ENCODE measurements at regions not wholly inside any gene's neighbourhood (a gene's known extent, or its start where the extent isn't known, plus 50 kb on each side); places are given as distances from the start of the nearest gene placed in this dataset.

DNA sequence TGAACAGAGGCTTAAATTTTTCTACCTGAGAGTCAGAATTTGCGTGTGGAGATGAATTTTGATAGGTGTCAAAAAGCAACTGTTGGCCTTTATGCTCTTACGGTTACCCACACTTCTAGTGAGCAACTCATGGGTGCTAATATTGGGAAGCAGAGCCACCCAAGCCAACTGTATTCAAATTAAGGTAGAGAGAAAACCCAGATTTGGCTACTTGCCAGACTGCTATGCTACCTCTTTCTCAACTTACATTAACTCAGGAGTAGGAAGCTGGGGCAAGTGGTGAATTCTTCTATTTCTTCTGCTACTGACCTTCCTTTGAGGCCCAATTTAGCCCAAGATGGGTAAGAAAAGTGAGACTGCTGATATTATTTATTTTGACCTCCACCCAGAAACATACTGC is 83.9 kb downstream of the OLFM4 start:
- TF ChIP-seq, protein P1, sequence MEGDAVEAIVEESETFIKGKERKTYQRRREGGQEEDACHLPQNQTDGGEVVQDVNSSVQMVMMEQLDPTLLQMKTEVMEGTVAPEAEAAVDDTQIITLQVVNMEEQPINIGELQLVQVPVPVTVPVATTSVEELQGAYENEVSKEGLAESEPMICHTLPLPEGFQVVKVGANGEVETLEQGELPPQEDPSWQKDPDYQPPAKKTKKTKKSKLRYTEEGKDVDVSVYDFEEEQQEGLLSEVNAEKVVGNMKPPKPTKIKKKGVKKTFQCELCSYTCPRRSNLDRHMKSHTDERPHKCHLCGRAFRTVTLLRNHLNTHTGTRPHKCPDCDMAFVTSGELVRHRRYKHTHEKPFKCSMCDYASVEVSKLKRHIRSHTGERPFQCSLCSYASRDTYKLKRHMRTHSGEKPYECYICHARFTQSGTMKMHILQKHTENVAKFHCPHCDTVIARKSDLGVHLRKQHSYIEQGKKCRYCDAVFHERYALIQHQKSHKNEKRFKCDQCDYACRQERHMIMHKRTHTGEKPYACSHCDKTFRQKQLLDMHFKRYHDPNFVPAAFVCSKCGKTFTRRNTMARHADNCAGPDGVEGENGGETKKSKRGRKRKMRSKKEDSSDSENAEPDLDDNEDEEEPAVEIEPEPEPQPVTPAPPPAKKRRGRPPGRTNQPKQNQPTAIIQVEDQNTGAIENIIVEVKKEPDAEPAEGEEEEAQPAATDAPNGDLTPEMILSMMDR (IDR thresholded peaks at IDR 0.05) = no peak
- no peak for TF ChIP-seq POLR2A (IDR thresholded peaks at IDR 0.05)

Measured in tibial nerve (tissue), 3 donors.